ENCODE measurements at regions not wholly inside any gene's neighbourhood (a gene's known extent, or its start where the extent isn't known, plus 50 kb on each side); places are given as distances from the start of the nearest gene placed in this dataset.

DNA sequence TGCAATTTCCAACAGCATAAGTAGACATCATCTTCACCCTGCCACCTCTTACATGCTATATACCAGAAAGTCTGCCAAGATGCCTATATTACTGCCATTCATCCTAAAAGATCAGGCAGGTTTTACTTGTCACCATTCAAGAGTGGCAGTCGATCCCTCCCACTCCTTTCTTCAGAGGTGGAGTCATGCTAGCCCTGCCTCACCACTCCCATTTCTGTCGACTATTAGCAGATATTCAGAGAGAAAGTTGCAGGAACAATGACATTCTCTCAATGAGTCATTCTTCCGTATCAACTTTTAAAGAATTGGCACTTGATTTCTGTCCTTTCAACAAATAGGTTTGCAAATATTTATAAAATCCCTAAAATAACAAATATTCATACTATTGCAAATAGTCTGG lies 1060.1 kb downstream of the ADGRL3 start:
- intact Hi-C loops (cut with DNase I): no loop called here
- TF ChIP-seq, protein P1, sequence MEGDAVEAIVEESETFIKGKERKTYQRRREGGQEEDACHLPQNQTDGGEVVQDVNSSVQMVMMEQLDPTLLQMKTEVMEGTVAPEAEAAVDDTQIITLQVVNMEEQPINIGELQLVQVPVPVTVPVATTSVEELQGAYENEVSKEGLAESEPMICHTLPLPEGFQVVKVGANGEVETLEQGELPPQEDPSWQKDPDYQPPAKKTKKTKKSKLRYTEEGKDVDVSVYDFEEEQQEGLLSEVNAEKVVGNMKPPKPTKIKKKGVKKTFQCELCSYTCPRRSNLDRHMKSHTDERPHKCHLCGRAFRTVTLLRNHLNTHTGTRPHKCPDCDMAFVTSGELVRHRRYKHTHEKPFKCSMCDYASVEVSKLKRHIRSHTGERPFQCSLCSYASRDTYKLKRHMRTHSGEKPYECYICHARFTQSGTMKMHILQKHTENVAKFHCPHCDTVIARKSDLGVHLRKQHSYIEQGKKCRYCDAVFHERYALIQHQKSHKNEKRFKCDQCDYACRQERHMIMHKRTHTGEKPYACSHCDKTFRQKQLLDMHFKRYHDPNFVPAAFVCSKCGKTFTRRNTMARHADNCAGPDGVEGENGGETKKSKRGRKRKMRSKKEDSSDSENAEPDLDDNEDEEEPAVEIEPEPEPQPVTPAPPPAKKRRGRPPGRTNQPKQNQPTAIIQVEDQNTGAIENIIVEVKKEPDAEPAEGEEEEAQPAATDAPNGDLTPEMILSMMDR (IDR thresholded peaks at IDR 0.05): no peak
- H3K27ac ChIP-seq: no peak overlapping the region
- no peak for ATAC-seq
- DNase-seq: no peak
- no peaks in the 10 kb centered on the region for H3K9me3 ChIP-seq
- no peaks in the 10 kb centered on the region for H3K27me3 ChIP-seq
- no peaks in the 10 kb centered on the region for H3K36me3 ChIP-seq
- no peak overlapping the region for H3K4me3 ChIP-seq
- H3K4me1 ChIP-seq: no peaks in the 10 kb centered on the region

DNA sequence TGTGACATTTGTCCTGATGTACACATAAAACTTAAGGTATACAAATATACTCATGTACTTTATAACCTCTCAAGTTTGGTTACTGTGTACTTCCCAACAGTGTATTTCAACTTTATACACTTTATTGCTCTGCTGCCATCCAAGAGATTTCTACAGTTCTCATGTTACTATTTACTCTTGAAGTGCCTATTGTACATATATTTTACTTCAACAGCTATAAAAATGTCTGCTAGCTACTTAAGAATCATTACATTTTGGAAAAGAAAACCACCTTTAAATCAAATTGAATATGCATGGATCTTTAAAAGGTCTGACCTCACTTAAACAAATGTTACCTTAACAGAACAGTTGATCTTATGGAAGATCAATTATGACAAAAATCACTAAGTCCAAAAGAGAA lies 1056.4 kb downstream of the ADGRL3 start:
- intact Hi-C loops (cut with DNase I): no loop called here
- Histone ChIP-seq H3K4me3 (no peak overlapping the region), H3K36me3 (no peaks in the 10 kb centered on the region), H3K9me3 (no peaks in the 10 kb centered on the region), H3K27ac (no peak overlapping the region), H3K4me1 (no peaks in the 10 kb centered on the region), H3K27me3 (no peaks in the 10 kb centered on the region)
- TF ChIP-seq, protein P1 (IDR thresholded peaks at IDR 0.05): no peak
- ATAC-seq (no peak), DNase-seq (no peak)

DNA sequence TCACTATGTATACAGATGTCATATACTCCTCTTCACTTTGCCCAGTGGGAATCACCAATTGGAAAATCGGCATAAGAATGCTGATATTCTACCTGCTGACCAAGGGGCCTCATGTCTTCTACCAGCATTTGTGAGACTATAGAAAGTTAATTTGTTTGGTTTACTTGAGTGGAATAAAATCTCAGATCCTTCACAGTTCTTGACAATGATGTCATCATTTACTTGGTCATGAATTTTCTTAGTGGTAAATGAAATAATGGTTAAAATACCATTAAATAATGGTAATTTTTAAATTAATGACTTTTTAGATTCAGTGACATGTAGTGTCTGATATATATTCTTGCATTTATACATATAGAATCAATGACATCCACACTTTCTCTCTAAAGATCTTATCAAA lies 1052.6 kb downstream of the ADGRL3 start:
- DNase-seq (no peak), ATAC-seq (no peak)
- Histone ChIP-seq H3K36me3 (no peaks in the 10 kb centered on the region), H3K4me3 (no peak overlapping the region), H3K27ac (no peak overlapping the region), H3K27me3 (no peaks in the 10 kb centered on the region), H3K4me1 (no peaks in the 10 kb centered on the region), H3K9me3 (no peaks in the 10 kb centered on the region)
- intact Hi-C loops (cut with DNase I): no loop called here
- TF ChIP-seq, protein P1 (IDR thresholded peaks at IDR 0.05): no peak

DNA sequence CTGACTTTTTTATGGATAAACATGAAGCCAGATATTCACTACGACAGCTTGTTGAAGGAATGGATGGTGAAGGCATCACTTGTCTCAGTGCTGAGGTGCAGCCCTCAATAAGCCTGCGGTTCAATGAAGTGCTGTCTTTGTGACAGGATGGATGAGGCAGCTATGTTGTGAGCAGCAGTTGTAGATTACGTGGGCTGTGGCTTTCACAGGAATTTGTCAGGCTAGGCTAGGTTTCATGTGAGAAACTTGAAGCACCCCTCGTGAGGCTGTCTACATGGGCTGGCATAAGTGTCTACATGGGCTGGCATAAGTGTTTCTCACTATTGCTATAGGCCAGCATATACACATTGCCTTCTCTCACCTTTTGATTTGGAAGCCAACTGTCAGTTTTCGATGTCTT lies 1050.0 kb downstream of the ADGRL3 start:
- Histone ChIP-seq H3K27me3 (no peaks in the 10 kb centered on the region), H3K4me1 (no peaks in the 10 kb centered on the region), H3K36me3 (no peaks in the 10 kb centered on the region), H3K4me3 (no peak overlapping the region), H3K9me3 (no peaks in the 10 kb centered on the region), H3K27ac (no peak overlapping the region)
- TF ChIP-seq, protein P1 (IDR thresholded peaks at IDR 0.05): no peak
- ATAC-seq (no peak), DNase-seq (no peak)
- intact Hi-C loops (cut with DNase I): no loop called here

DNA sequence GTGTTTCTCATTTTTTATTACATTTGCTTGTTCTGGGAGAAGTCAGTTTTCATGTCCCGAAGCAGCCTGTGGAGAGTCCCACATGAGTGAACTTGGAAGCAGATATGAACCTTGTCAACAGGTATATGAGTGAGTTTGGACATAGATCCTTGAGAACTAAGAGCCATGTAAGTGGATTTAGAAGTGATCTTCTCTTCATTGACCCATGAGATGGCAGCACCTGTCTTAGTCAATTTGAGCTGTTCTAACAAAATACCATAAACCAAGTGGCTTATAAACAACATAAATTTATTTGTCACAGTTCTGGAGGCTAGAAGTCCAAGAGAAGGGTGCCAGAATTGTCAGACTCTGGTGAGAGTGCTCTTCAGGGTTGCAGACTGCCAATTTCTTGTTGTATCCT lies 1043.8 kb downstream of the ADGRL3 start:
- TF ChIP-seq, protein P1 (IDR thresholded peaks at IDR 0.05): no peak
- no peak for ATAC-seq
- no peak overlapping the region for H3K27ac ChIP-seq

More for the DNA sequence above, 1043.8 kb downstream of the ADGRL3 start:
- DNase-seq: no peak
- H3K27me3 ChIP-seq: no peaks in the 10 kb centered on the region
- no peaks in the 10 kb centered on the region for H3K4me1 ChIP-seq
- H3K36me3 ChIP-seq: no peaks in the 10 kb centered on the region
- intact Hi-C loops (cut with DNase I): no loop called here
- H3K4me3 ChIP-seq: no peak overlapping the region
- peaks cover 0 to 3% of the 10 kb centered on the region in 2 donors for H3K9me3 ChIP-seq
